NOMO-1 (cell line): ENCODE measurements at regions not wholly inside any gene's neighbourhood (a gene's known extent, or its start where the extent isn't known, plus 50 kb on each side); places are given as distances from the start of the nearest gene placed in this dataset.

ENCODE experiments used
- DNase-seq, 2 experiments: peaks; one replicate each; lab custom pipeline; 2025; ENCODE audit not compliant: unreplicated experiment in 2 of 2; lab: John Stamatoyannopoulos, UW

GRCh38 chr14:65308536-65308935, 104.0 kb upstream of the FUT8 start:
- DNase-seq, result no peak

DNA sequence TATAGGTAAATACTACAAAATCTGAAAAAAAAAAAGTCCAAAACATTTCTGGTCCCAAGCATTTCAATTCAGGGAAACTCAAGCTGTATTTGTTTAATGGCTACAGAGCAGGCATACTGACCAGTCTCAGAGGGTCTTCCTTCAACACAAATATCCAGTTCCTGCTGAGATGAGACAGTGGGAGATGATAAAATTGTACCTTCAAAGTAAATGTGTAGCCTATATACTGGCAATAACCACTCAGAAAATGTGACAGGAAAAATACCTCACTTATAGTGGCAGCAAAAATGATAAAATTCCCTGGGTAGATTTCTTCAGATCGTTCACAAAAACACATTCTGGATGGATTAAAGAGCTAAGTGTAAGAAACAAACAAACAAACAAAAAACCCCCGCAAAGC, 102.0 kb upstream of the FUT8 start:
- no peak for DNase-seq

- no peak for DNase-seq
These were observed 99.7 kb upstream of the FUT8 start for GRCh38 chr14:65312859-65313258.

DNA sequence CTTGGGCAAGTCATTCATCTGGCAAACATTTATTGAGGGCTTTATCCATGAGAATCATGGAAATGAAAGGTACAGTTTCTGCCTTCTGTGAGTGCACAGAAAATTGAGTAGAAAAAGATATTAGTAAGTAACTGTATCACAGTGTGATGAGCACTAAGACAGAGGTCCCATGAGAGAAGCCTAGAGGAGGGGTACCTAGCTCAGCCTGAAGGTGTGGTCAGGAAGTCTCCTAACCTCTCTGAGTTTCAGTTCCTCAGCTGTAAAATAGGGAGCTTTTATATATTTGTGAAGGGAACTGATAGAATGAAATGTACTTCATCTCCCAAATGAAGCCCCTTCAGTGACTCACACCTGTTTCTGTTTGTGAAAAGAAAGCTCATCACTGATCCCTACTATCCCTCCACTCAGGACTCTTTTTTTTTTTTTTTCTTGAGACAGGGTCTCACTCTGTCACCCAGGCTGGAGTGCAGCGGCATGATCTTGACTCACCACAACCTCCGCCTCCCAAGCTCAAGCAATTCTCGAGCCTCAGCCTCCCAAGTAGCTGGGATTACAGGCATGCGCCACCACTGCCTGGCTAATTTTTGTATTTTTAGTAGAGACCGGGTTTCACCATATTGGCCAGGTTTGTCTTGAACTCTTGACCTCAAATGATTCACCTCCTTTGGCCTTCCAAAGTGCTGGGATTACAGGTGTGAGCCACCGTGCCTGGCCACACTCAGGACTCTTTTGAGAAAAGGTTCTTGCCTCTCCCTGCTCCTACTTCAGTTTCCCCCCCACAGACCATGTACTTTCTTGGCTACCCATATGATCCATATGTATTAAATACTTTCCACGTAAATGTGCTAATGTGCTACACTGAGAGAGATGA, 93.7 kb upstream of the FUT8 start:
- DNase-seq, result peak; percentile 13 to 26

- no peak for DNase-seq
These were observed 91.7 kb upstream of the FUT8 start for GRCh38 chr14:65320661-65321308.

DNA sequence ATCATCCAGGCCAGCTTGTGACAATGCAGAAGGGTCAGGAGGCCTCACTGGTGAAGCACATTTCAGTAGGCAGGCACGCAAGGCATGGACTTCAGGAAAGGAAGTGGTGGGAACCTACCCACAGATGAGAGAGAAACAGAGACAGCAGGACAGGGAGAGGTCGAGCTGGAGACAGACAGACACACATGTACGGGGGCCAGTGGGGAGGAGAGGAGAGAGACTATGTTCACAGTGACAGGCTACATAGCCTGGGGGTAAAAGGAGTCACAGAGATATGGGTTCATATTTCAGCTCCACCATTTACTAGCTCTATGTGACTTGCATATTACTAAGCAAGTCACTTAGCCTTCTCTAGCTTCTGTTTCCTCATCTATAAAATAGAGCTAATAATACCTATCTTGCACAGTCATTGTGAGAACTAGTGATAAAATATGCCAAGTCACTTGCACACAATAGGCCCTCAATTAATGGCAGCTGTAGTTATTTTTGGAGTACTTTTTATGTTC, 91.1 kb upstream of the FUT8 start:
- DNase-seq, result peak; percentile 3 to 19

DNA sequence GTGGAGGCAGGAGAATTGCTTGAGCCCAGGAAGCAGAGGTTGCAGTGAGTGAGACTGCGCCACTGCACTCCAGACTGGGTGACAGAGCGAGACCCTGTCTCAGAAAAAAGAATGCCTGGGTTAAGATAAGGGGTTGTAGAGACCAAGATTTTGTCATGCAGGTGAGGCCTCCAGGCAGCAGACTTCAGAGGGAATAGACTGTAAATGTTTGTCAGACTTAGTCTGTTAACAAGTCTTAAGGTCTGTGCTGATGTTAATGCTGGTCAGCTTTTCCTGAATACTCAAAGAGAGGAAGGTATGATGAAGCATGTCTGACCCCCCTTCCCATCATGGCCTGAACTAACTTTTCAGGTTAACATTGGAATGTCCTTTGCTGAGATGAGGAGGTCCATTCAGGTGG, 83.0 kb upstream of the FUT8 start:
- no peak for DNase-seq

GRCh38 chr14:65329911-65330310, 82.6 kb upstream of the FUT8 start:
- DNase-seq, result no peak

GRCh38 chr14:65330416-65330815, 82.1 kb upstream of the FUT8 start:
- no peak for DNase-seq

GRCh38 chr14:65331652-65332051, 80.9 kb upstream of the FUT8 start:
- DNase-seq, result no peak

DNA sequence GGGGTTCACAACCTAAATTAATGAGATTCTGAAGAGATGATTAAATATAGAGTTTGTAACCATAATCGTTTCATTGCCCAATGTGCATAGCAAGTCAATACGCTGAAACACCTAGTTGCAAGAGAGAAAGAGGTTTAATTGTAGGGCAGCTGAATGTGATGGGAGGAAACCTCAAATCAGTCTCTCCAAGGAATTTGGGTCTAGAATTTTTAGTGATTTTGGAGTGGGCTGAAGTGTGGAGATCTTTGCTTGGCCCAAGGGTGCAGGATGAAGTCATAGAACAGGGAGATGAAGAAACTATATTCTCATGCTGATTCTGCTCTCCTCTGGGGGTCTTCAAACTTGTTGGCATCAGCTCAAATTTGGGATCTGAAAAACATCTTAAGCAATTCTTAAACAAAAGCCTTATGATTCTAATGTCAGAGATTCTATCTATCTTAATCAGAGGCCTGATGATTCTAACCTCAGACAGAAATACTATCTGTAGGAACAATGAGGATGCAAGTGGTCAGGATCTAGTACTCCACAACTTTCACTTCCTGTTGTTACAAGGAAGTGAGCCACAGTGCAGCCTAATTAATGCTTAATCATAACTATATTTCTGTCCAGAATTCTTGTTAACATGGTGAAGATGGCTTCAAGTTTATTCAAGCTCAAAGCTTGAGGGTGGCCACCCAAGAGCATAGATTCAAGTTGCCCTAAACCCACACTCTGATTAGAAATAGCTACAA, 80.2 kb upstream of the FUT8 start:
- peak; percentile 25 to 90 for DNase-seq

DNA sequence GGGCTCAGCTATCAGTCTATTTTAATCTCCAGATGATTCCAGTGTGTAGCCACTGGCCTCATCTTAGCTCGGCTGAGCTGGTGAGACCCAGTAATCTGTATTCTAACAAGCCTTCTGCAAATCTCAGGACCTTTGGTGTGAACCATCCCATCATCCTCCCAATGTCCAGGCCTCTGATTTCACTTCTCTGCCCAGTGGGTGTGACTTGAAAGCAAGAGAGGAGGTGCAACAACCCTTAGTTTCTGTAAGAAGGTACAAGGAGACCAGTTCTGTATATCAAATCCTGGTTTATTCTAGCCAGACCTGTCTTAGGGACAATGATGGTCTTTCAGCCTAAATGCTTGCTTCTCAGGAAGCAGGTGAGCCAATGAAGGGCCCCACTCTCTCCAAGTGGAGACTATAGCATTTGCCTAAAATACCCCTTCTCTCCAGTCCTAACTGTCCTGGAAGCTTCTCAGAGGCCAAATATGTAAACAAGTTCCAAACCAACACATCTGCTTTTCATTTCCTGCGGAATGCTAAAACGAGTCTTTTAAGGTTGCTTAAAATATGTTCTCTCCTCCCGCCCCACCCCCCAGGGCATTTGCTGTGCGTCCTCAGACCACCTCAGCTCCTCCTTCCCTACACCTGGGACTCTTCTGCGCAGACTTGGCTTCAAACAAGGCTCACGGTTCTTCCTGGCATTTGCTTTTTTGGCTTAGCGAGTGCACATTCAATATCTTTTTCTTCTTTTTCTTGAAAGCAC, 78.4 kb upstream of the FUT8 start:
- no peak for DNase-seq

GRCh38 chr14:65334765-65335410, 77.6 kb upstream of the FUT8 start:
- DNase-seq, result no peak

GRCh38 chr14:65335411-65335947, 77.1 kb upstream of the FUT8 start:
- DNase-seq, result no peak

DNA sequence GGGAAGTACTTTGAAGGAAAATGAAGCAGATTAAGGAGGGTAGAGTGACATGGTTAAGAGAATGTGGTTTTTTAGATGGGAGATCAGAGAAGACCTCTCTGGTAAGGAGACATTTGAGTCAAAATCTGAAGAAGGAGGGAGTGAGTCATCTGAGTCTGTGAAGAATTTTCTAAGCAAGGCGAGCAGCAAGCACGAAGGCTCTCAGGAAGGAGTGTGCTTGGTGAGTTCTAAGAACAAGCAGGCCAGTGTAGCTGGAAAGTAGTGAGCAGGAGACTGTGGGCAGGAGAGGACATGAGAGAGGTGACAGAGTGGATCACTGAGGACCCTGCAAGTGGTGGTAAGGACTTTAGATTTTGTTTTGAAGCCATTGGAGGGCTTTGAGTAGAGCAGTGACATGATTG, 76.3 kb upstream of the FUT8 start:
- DNase-seq, result no peak

DNA sequence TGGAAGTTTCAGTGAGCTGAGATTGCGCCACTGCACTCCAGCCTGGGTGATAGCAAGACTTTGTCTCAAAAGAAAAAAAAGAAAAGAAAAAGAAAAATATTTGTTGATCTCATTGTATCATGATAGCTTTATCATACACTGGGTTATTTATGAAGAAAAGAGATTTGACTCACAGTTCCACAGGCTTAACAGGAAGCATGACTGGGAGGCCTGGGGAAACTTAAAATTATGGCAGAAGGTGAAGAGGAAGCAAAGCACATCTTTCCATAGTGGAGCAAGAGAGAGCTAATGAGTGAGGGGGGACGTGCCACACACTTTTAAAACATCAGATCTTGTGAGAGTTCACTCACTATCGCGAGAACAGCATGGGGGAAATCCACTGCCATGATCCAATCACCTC, 72.7 kb upstream of the FUT8 start:
- DNase-seq, result no peak

- no peak for DNase-seq
These were observed 68.5 kb upstream of the FUT8 start for GRCh38 chr14:65344011-65344410.

GRCh38 chr14:65345266-65345665, 67.3 kb upstream of the FUT8 start:
- DNase-seq, result no peak

- DNase-seq, result no peak
These were observed 66.1 kb upstream of the FUT8 start for GRCh38 chr14:65346474-65346873.

DNA sequence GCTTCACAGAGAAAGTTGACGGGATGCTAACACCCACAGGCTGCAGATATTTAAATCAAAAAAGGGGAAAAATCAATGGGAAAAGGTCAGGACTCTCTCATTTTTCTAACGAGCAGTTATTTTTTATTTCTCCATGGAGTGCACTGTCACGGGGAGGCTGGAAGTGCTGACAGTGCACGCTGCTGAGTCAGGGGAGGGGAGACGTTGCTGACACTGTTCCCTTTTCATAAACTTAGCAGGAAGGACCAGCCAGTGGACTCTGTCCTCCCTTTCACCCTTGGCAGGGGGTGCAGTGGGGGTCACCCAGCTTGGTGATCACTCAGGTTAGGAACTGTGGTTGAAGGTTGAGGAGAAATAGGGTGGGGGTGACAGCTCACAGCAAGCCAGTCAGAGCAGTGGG, 65.6 kb upstream of the FUT8 start:
- no peak for DNase-seq
